Right atrium auricular region (tissue), 2 donors: ENCODE measurements at regions not wholly inside any gene's neighbourhood (a gene's known extent, or its start where the extent isn't known, plus 50 kb on each side); places are given as distances from the start of the nearest gene placed in this dataset.

Experiments used
- DNase-seq: peaks from one replicate; pipeline ENCODE4 v3.0.0-alpha.2; 2019; ENCODE audit warnings: low spot score
- H3K27ac ChIP-seq, 2 donors: fragments of 200-600 bp; sonication (generic); 1 replicate in 1 of 2; 2 replicates in 1 of 2; pipeline ENCODE4 v1.5.1; 2016 to 2019
- H3K27me3 ChIP-seq, 2 donors: fragments of 200-600 bp; sonication (generic); one replicate each; pipeline versions ENCODE4 v1.5.1 to v1.6.0; 2017 to 2019
- H3K36me3 ChIP-seq: fragments of 200-600 bp; sonication (generic); one replicate; pipeline ENCODE4 v1.5.1; 2016
- H3K4me1 ChIP-seq, 2 donors: fragments of 200-600 bp; sonication (generic); one replicate each; pipeline versions ENCODE4 v1.5.1 to v1.6.0; 2017 to 2019
- H3K4me3 ChIP-seq, 2 donors: fragments of 200-600 bp; sonication (generic); 1 replicate in 1 of 2; 2 replicates in 1 of 2; pipeline ENCODE4 v1.5.1; 2017 to 2019; ENCODE audit warnings: mild to moderate bottlenecking in 1 of 2, moderate library complexity in 1 of 2
- H3K9me3 ChIP-seq, 2 donors: fragments of 200-600 bp; sonication (generic); one replicate each; pipeline ENCODE4 v1.5.1; 2019
- TF ChIP-seq, protein P1 (sequence below), 2 donors: fragments of 200-600 bp; sonication (generic); IDR thresholded peaks; one replicate each; pipeline ENCODE4 v1.5.1; 2019; ENCODE audit warnings: antibody characterized with exemption in 2 of 2

GRCh38 chr3:106542101-106542769 is 673.4 kb upstream of the CBLB start:
- H3K36me3 ChIP-seq: no peaks in the 10 kb centered on the region
- DNase-seq: no peak
- H3K4me1 ChIP-seq: no peaks in the 10 kb centered on the region
- H3K4me3 ChIP-seq: no peak overlapping the region
- no peaks in the 10 kb centered on the region for H3K27me3 ChIP-seq
- H3K9me3 ChIP-seq: no peaks in the 10 kb centered on the region
- H3K27ac ChIP-seq: no peak overlapping the region
- TF ChIP-seq, protein P1, sequence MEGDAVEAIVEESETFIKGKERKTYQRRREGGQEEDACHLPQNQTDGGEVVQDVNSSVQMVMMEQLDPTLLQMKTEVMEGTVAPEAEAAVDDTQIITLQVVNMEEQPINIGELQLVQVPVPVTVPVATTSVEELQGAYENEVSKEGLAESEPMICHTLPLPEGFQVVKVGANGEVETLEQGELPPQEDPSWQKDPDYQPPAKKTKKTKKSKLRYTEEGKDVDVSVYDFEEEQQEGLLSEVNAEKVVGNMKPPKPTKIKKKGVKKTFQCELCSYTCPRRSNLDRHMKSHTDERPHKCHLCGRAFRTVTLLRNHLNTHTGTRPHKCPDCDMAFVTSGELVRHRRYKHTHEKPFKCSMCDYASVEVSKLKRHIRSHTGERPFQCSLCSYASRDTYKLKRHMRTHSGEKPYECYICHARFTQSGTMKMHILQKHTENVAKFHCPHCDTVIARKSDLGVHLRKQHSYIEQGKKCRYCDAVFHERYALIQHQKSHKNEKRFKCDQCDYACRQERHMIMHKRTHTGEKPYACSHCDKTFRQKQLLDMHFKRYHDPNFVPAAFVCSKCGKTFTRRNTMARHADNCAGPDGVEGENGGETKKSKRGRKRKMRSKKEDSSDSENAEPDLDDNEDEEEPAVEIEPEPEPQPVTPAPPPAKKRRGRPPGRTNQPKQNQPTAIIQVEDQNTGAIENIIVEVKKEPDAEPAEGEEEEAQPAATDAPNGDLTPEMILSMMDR (IDR thresholded peaks at IDR 0.05): no peak

DNA sequence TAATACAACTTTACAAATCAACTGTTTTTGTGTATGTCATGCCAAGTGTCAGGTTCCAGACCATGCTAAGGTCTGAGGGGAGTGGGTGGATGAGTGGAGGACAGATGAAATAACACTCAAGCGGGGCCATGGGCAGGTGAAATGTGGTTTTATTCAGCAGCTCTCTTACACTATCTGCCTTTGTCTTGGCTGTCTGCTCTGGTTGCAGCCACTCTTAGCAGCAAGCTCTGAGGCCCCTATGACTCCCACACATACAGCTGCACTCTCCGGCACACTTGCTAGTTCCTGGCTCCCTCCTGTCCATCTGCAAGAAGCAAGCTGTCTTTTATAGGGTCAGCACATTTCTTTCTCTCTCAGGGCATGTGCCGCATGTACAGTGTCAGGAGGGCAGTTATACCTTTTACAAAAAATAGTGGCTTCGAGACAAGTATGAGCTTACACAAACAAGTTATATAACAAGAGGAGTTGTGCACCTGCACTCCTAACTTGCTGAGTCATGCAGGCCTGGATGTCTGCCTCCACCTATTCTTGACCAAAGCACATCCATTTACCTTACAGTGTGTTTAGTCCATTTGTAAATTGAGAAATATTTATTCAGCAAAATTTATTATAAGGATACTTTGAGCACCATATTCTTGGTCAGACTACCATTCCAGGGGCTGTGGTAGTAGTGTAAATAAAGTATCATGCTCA is 683.7 kb upstream of the CBLB start:
- TF ChIP-seq, protein P1 (IDR thresholded peaks at IDR 0.05): no peak
- Histone ChIP-seq H3K36me3 (no peaks in the 10 kb centered on the region), H3K4me1 (no peaks in the 10 kb centered on the region), H3K4me3 (no peak overlapping the region), H3K9me3 (no peaks in the 10 kb centered on the region), H3K27ac (no peak overlapping the region), H3K27me3 (no peaks in the 10 kb centered on the region)
- no peak for DNase-seq

DNA sequence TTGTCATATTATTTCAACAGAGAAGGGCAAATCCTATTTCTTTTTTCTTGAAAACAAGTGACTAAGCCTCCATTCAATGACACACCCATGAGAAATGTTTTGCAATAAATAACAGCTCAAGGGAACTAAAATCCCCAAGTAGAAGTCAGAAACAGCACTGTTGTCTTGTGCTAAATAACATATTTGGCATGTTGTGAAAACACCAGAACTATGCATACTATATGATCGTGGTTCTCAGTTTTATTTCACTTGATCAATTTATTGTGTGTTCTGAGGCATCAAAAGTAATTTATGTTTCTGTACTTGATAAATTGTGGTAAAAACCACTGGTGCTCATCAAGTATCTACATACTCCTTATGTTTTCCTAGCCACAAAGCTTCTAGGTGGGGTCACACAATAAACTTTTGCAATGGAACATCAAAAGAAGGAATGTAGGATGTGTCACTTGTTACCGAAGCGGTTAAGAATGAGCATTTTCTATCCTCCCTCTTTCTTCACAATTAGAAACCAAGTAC is 691.7 kb upstream of the CBLB start:
- DNase-seq: no peak
- Histone ChIP-seq H3K4me3 (no peak overlapping the region), H3K9me3 (no peaks in the 10 kb centered on the region), H3K27ac (peak overlapping the region in 1 of 2 donors; percentile 61), H3K4me1 (no peaks in the 10 kb centered on the region), H3K36me3 (no peaks in the 10 kb centered on the region), H3K27me3 (no peaks in the 10 kb centered on the region)
- TF ChIP-seq, protein P1 (IDR thresholded peaks at IDR 0.05): no peak

DNA sequence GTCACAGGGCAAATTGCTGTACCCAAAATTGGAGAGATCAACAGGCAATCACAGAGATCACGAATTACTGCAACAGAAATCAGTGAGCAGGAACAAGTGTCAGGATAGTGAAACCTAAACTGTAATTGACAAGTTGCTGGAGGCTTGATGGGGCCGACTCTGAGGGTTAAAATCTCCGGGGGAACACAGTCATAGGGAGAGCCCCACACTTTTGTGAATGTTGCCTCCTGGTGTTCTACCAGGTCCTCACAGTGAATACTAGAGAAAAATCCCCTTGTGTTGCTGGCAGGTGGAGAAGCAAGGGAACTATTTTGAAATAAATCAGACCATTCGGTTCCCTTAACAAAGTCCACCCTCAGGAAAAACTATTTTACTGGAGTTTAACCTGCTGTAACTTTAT is 697.5 kb upstream of the CBLB start:
- no peaks in the 10 kb centered on the region for H3K36me3 ChIP-seq
- no peak overlapping the region for H3K4me3 ChIP-seq
- H3K9me3 ChIP-seq: no peaks in the 10 kb centered on the region

GRCh38 chr3:106570426-106570825 is 701.6 kb upstream of the CBLB start:
- DNase-seq: no peak
- Histone ChIP-seq H3K4me3 (no peak overlapping the region), H3K27ac (no peak overlapping the region), H3K36me3 (no peaks in the 10 kb centered on the region), H3K4me1 (no peaks in the 10 kb centered on the region), H3K27me3 (no peaks in the 10 kb centered on the region), H3K9me3 (no peaks in the 10 kb centered on the region)
- TF ChIP-seq, protein P1 (IDR thresholded peaks at IDR 0.05): no peak

More for the DNA sequence above, 697.5 kb upstream of the CBLB start:
- TF ChIP-seq, protein P1 (IDR thresholded peaks at IDR 0.05): peak in 1 of 2 donors; percentile 24
- Histone ChIP-seq H3K27ac (no peak overlapping the region), H3K27me3 (no peaks in the 10 kb centered on the region), H3K4me1 (no peaks in the 10 kb centered on the region)
- no peak for DNase-seq
